ENCODE measurements at regions not wholly inside any gene's neighbourhood (a gene's known extent, or its start where the extent isn't known, plus 50 kb on each side); places are given as distances from the start of the nearest gene placed in this dataset.

DNA sequence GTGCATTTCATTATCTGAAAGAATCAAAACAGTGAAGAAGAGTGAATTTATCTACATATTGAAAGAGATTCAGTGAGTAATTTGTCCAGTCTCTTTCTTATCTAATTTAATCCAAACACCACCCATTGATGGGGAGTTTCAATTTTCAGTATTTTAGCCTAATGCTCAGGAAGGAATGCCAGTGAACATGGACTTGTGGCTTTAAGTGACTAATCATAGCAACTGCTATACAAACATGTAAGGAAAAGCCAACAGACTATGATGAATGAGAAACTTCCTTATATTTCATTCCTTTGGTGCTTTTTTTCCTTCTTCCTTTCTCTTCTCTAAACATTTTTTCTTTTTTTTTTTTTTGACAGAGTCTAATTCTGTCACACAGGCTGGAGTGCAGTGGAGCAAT, 885.8 kb downstream of the KCNJ2 start:
- FAIRE-seq (no peak), DNase-seq (no peak)
- H3K36me3 ChIP-seq (ENCODE audit: control insufficient read depth in 2 of 3, insufficient read depth in 3 of 3, low read length in 3 of 3), result no peaks in the 10 kb centered on the region

GRCh38 chr17:71057448-71057847, 888.1 kb downstream of the KCNJ2 start:
- H3K27ac ChIP-seq (ENCODE audit: low read depth in 2 of 2, low read length in 2 of 2), result no peak overlapping the region
- FAIRE-seq (no peak), DNase-seq (no peak)
- H3K4me1 ChIP-seq (ENCODE audit: control insufficient read depth in 2 of 3, insufficient read depth in 2 of 3, low read depth in 1 of 3, low read length in 3 of 3), result no peaks in the 10 kb centered on the region
- no peaks in the 10 kb centered on the region for H3K9me3 ChIP-seq (ENCODE audit: control insufficient read depth in 2 of 3, insufficient read depth in 1 of 3, low read length in 3 of 3)
- TF ChIP-seq, protein P1, sequence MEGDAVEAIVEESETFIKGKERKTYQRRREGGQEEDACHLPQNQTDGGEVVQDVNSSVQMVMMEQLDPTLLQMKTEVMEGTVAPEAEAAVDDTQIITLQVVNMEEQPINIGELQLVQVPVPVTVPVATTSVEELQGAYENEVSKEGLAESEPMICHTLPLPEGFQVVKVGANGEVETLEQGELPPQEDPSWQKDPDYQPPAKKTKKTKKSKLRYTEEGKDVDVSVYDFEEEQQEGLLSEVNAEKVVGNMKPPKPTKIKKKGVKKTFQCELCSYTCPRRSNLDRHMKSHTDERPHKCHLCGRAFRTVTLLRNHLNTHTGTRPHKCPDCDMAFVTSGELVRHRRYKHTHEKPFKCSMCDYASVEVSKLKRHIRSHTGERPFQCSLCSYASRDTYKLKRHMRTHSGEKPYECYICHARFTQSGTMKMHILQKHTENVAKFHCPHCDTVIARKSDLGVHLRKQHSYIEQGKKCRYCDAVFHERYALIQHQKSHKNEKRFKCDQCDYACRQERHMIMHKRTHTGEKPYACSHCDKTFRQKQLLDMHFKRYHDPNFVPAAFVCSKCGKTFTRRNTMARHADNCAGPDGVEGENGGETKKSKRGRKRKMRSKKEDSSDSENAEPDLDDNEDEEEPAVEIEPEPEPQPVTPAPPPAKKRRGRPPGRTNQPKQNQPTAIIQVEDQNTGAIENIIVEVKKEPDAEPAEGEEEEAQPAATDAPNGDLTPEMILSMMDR (IDR thresholded peaks at IDR 0.05; ENCODE audit: borderline replicate concordance, extremely low read depth, insufficient read depth), result no peak
- intact Hi-C loops (cut with DNase I), result no loop called here
- H3K36me3 ChIP-seq (ENCODE audit: control insufficient read depth in 2 of 3, insufficient read depth in 3 of 3, low read length in 3 of 3), result no peaks in the 10 kb centered on the region
- no peaks in the 10 kb centered on the region for H3K27me3 ChIP-seq (ENCODE audit: control insufficient read depth, insufficient read depth, low read length)
- H3K9ac ChIP-seq (ENCODE audit: low read length in 3 of 3), result no peak overlapping the region
- no peak overlapping the region for H3K4me3 ChIP-seq (ENCODE audit: low read length in 3 of 3)

More for the DNA sequence above, 885.8 kb downstream of the KCNJ2 start:
- Histone ChIP-seq H3K4me3 (ENCODE audit: low read length in 3 of 3) (no peak overlapping the region), H3K9me3 (ENCODE audit: control insufficient read depth in 2 of 3, insufficient read depth in 1 of 3, low read length in 3 of 3) (no peaks in the 10 kb centered on the region), H3K4me1 (ENCODE audit: control insufficient read depth in 2 of 3, insufficient read depth in 2 of 3, low read depth in 1 of 3, low read length in 3 of 3) (no peaks in the 10 kb centered on the region), H3K9ac (ENCODE audit: low read length in 3 of 3) (no peak overlapping the region), H3K27me3 (ENCODE audit: control insufficient read depth, insufficient read depth, low read length) (no peaks in the 10 kb centered on the region), H3K27ac (ENCODE audit: low read depth in 2 of 2, low read length in 2 of 2) (no peak overlapping the region)
- TF ChIP-seq, protein P1 (IDR thresholded peaks at IDR 0.05; ENCODE audit: borderline replicate concordance, extremely low read depth, insufficient read depth), result no peak
- intact Hi-C loops (cut with DNase I), result no loop called here

GRCh38 chr17:71057938-71058337, 888.6 kb downstream of the KCNJ2 start:
- FAIRE-seq, result no peak
- DNase-seq, result no peak
- no peak overlapping the region for H3K4me3 ChIP-seq (ENCODE audit: low read length in 3 of 3)
- H3K4me1 ChIP-seq (ENCODE audit: control insufficient read depth in 2 of 3, insufficient read depth in 2 of 3, low read depth in 1 of 3, low read length in 3 of 3), result no peaks in the 10 kb centered on the region
- H3K27me3 ChIP-seq (ENCODE audit: control insufficient read depth, insufficient read depth, low read length), result no peaks in the 10 kb centered on the region
- H3K27ac ChIP-seq (ENCODE audit: low read depth in 2 of 2, low read length in 2 of 2), result no peak overlapping the region
- intact Hi-C loops (cut with DNase I), result no loop called here
- H3K9ac ChIP-seq (ENCODE audit: low read length in 3 of 3), result no peak overlapping the region
- H3K9me3 ChIP-seq (ENCODE audit: control insufficient read depth in 2 of 3, insufficient read depth in 1 of 3, low read length in 3 of 3), result no peaks in the 10 kb centered on the region
- no peaks in the 10 kb centered on the region for H3K36me3 ChIP-seq (ENCODE audit: control insufficient read depth in 2 of 3, insufficient read depth in 3 of 3, low read length in 3 of 3)
- TF ChIP-seq, protein P1 (IDR thresholded peaks at IDR 0.05; ENCODE audit: borderline replicate concordance, extremely low read depth, insufficient read depth), result no peak

GRCh38 chr17:71063127-71063526, 893.8 kb downstream of the KCNJ2 start:
- FAIRE-seq (no peak), DNase-seq (no peak)
- intact Hi-C loops (cut with DNase I), result no loop called here
- H3K9me3 ChIP-seq (ENCODE audit: control insufficient read depth in 2 of 3, insufficient read depth in 1 of 3, low read length in 3 of 3), result no peaks in the 10 kb centered on the region
- TF ChIP-seq, protein P1 (IDR thresholded peaks at IDR 0.05; ENCODE audit: borderline replicate concordance, extremely low read depth, insufficient read depth), result no peak
- H3K4me1 ChIP-seq (ENCODE audit: control insufficient read depth in 2 of 3, insufficient read depth in 2 of 3, low read depth in 1 of 3, low read length in 3 of 3), result no peaks in the 10 kb centered on the region
- H3K27ac ChIP-seq (ENCODE audit: low read depth in 2 of 2, low read length in 2 of 2), result no peak overlapping the region
- no peaks in the 10 kb centered on the region for H3K27me3 ChIP-seq (ENCODE audit: control insufficient read depth, insufficient read depth, low read length)
- no peak overlapping the region for H3K4me3 ChIP-seq (ENCODE audit: low read length in 3 of 3)
- no peak overlapping the region for H3K9ac ChIP-seq (ENCODE audit: low read length in 3 of 3)
- H3K36me3 ChIP-seq (ENCODE audit: control insufficient read depth in 2 of 3, insufficient read depth in 3 of 3, low read length in 3 of 3), result no peaks in the 10 kb centered on the region

Measured in kidney (tissue), 13 donors.